HK-2 (cell line): ENCODE measurements at regions not wholly inside any gene's neighbourhood (a gene's known extent, or its start where the extent isn't known, plus 50 kb on each side); places are given as distances from the start of the nearest gene placed in this dataset.

Source experiments
- DNase-seq: peaks from one replicate; pipeline ENCODE4 v3.0.0-alpha.2; 2018; ENCODE audit not compliant: unreplicated experiment

DNA sequence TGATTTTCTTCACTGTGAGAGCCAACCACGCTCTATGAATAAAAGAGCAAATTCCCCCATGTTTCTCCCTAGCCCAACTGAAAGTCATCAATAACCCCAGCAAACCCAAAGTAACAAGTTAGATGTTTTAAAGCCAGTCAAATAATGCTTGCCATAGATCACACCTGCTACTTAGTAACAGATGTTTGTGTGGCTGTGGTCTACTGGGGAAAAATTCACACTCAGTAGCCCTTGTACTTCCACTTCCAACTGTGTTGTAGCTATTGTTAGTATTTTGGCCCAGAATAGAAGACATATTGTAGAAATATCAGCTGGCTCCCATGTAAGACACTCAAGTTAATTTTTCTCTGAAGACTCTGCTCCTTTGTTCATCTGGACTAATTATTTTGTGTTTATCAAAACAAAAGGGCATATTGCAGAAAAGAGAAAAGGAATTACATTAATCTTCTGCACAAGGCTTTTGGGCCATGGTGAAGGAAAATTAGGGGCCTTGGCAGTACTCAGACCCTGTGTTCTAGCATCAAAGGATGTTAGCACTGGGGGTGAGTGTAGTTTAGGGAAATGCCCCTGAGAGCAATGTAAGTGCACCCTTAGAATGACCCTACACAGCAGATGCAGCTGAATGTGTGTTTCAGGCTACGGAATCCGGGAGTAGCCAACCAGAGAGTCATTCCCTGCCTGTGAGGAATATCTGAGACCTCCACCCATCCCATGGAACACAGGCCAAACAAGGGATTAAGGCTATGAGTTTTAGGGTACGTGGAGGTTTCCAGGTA lies 521.9 kb downstream of the EPHA4 start:
- DNase-seq: no peak

GRCh38 chr2:221051162-221051561 lies 520.9 kb downstream of the EPHA4 start:
- no peak for DNase-seq

DNA sequence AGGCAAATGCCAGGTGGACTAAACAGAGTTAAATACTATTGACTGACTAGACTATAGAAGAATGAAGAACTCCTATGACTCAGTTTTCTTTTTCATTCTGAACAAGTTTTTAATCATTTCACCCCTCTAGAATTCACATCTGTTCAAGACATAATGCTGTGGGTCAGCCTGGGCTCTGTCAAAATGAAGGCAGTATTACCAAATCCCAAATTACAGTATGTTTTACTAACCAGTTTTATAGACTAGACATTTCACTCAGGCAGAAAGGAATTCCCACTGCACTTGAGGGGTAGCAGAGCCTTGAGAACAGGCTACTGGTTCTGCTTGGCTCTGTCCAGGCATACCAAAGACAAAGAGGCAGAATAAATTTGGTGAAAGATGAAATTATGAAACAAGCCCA lies 511.7 kb downstream of the EPHA4 start:
- DNase-seq: no peak

DNA sequence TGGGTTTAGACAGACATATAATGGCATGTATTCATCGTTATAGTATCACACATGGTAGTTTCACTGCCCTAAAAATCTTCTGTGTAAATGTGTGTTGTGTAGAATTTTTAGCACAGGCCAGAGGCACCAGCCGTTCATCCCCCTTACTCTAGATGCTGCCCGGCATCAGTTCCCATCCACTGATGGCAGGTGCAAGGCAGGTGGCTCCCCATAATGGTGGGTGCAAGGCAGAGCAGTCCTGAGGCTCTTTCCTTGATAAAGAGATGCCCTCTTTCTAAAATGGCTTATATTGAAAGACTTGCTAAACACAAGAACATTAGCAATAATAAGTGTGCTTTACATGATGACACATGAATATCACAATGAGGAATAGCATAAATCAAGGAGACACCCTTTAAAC lies 508.5 kb downstream of the EPHA4 start:
- DNase-seq: no peak

GRCh38 chr2:221064058-221064854 lies 507.8 kb downstream of the EPHA4 start:
- DNase-seq: no peak

DNA sequence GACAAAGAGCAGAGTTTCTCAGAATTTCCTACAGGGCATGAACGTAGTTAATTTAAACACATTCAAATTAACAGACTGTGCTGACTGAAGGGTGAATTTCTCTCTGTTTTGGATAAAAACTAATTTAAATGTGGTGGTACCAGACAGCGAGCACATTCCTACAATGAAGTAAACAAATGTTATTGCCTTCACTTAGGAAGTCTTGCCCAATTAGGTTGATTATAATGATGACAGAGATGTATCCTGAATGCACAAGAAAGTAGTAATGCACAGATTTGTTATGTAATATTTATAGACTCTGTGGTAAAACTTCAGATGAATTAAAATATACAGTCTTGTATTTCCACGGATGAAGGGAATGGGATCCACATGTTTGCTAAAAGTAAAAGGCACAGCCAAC lies 507.2 kb downstream of the EPHA4 start:
- DNase-seq: no peak

DNA sequence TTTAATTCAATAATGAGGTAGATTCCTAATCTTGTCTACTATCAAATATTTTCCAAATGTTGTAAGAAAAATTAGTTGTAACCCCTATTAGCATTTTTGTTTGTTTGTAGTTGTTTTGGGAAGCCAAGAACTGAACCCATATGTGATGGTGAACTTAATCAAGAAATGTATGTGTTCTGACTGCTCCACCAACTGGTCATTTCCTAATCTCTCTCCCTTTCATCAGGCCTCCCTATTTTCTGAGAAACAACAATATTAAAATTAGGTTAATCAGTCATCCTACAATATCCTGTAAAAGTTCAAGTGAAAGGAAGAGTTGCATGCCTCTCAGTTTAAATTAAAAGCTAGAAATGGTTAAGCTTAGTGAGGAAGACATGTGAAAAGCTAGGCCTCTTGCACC lies 504.0 kb downstream of the EPHA4 start:
- DNase-seq: no peak

GRCh38 chr2:221070106-221070505 lies 502.0 kb downstream of the EPHA4 start:
- DNase-seq: no peak

DNA sequence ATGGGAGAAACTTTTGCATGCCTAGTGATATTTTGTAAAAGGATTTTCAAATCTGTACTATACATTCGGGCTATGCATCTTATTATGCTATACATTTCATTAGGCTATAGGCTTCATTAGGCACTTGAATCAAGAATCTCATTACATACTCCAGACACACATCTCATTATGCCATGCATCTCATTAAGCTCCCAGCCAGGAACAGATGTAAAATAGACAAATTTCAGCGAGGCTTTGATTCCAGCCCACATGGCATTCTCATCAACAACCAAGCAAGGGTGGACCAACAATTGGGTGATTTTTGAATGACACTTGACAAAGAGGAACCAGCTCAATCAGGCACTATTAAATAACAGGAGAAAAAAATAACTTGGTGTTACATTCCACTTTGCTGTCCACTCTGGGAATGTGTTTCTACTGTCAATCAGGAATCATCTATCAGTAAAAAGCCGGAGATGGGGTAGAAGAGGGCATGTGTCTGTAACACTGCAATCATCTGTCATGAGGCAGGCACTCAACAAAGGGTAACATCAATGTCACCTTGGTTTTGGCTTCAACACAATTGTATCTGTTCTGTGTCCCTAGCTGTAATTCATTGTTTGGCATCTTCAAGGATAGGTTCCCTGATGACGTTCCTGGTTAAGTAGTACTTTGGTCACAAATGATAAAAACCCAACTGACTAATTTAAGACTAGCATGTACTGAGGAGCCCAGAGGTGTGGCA lies 498.6 kb downstream of the EPHA4 start:
- DNase-seq: no peak

DNA sequence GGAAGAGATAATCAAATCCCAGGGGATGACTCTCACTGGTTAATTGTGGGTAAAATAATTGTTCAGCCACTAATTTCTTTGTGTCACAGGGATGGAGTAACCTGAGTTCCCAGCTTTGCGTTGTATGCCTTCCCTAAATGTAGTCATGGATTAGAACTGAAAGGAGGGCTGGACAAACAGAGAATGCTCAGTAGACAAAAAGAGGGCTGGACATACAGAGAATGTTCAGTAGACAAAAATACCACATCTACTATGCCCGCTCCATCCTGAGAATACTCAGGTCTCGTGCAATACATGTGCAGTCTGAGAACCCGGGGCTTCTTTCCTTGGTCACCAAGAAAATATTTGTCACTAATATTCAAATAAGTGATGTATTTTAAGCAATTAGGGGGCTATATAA lies 497.9 kb downstream of the EPHA4 start:
- DNase-seq: no peak

GRCh38 chr2:221075203-221075602 lies 496.9 kb downstream of the EPHA4 start:
- peak; percentile 4 for DNase-seq

DNA sequence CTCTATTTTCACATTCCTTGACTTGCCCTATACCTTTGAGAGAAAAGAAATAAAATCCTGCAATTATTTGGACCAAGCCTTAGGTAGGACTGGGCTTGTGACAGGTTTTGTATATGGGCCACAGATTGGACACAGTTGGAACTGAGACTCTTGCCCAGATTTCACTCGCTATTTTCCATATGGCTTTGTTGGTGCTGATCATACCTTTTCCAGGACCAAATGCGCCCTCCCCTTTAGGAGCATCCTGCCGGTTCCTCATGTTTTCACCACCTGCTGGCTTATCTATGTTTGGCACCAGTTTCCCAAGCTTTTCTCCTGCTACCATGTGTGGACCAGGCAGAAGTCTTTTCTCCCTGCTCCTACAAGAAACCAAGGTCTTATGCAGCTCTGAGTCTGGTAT lies 494.9 kb downstream of the EPHA4 start:
- DNase-seq: no peak

DNA sequence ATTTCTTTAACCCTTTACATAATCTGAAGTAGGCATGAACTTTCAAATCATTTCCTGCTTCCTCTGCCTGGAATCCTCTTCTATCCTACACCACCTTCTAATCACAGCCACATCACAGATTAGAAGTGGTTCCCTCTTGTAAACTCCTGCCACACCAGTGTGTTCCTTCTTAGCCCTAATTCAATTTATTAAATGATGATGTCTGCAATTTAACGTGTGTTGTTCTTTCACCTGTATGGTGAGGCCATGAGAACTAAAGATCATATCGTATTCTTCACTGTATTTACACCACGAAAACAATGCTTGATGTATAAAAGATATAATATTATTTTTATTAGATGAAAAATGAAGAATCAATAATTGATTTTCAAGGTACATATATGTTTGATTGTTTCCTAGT lies 494.3 kb downstream of the EPHA4 start:
- no peak for DNase-seq

GRCh38 chr2:221085341-221085900 lies 486.7 kb downstream of the EPHA4 start:
- no peak for DNase-seq

GRCh38 chr2:221085936-221086335 lies 486.2 kb downstream of the EPHA4 start:
- DNase-seq: no peak

- no peak for DNase-seq
Observed at GRCh38 chr2:221087779-221088178, 484.3 kb downstream of the EPHA4 start.

- no peak for DNase-seq
Observed at GRCh38 chr2:221088506-221088905, 483.6 kb downstream of the EPHA4 start.

GRCh38 chr2:221095356-221095755 lies 476.7 kb downstream of the EPHA4 start:
- DNase-seq: no peak

DNA sequence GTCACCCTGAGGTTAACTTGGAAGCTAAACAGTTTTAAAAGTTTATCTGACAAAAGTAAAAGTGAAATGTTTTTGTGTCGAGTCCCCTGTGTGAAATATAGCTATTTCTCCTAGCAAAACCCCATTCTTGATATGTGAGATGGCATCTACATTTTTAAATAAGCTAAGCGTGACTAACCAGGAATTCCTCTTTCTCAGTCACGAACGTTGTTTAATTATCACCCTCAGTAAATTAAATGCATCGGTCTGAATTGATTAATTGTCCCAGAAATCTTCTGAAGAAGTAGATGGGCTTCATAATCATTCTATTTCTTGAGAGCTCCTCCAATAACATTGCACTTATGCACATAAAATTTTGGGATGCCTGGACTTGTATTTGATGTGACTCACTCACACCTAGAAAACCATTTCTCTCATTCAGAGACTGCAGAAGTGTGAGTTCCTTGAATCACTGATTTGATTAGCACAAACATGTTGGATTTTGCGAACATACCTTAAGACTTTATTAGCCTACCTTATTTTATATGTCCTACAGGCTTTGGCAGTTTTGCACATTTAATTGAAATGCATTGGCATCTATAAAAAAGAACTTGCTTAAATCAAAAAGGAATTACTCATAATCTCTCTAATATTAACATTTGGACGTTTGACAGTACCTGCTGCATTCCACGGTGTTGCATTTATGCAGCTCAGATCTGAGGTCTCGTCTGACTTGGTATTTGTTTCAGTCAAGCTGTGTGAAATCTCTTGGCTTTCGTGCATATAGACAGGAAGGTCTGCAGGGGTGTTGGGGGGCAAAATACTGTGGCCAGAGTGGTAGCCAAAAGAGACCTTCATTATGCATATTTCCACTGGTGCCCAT lies 475.2 kb downstream of the EPHA4 start:
- DNase-seq: no peak

GRCh38 chr2:221097568-221097915 lies 474.6 kb downstream of the EPHA4 start:
- peak; percentile 51 for DNase-seq

GRCh38 chr2:221097949-221098348 lies 474.2 kb downstream of the EPHA4 start:
- DNase-seq: no peak
